ENCODE measurements at regions not wholly inside any gene's neighbourhood (a gene's known extent, or its start where the extent isn't known, plus 50 kb on each side); places are given as distances from the start of the nearest gene placed in this dataset.

DNA sequence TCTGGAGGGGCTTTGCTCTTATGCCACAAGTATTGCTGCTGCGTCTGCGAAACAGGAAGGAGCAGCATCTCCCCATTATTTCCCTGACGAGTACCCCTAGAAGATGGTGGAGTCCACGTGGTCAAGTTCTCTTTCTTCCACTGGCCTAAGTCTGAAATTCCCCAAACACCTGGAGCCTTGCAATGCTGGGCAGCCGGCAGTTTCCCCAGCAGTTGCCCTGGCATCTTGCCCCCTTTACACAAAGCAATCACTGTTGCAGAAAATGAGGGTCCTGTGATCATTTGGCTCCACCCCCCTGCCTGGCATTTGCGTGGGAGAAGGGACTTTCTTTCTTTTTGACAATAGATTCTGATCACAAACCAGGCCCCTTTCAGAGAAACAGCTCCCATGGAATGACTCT, 56.9 kb downstream of the FOS start:
- TF ChIP-seq ZNF274 (IDR thresholded peaks at IDR 0.05; ENCODE audit: low read depth, low read length), result no peak
- TF ChIP-seq SUZ12 (IDR thresholded peaks at IDR 0.05; ENCODE audit: extremely low read depth, insufficient read depth, insufficient read length), result no peak
